ENCODE measurements at regions not wholly inside any gene's neighbourhood (a gene's known extent, or its start where the extent isn't known, plus 50 kb on each side); places are given as distances from the start of the nearest gene placed in this dataset.
"Not testable (repeated sequence)": the region's sequence is repeated elsewhere in the genome, so short reads cannot be mapped to it uniquely, and the experiment has no call there.

DNA sequence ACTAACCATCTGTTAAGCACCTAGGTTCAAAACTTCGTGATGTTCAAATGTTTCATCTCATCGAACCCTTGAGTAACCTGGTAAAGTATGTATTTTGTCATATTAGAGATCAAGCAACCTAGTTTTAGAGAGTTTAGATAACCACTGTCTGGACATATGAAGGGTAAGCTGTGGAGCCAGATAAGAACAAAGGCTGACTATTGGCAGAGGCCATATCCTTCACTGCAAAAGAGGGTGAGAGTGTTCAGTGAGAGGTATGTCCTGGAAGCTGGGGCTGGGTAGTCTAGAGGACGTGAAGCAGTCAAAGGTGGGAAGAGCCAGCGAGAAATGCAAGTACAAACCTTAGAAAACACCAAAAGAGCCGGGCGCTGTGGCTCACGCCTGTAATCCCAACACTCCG lies 573.1 kb upstream of the KLF4 start:
- no peak for DNase-seq (ENCODE audit: low spot score)

DNA sequence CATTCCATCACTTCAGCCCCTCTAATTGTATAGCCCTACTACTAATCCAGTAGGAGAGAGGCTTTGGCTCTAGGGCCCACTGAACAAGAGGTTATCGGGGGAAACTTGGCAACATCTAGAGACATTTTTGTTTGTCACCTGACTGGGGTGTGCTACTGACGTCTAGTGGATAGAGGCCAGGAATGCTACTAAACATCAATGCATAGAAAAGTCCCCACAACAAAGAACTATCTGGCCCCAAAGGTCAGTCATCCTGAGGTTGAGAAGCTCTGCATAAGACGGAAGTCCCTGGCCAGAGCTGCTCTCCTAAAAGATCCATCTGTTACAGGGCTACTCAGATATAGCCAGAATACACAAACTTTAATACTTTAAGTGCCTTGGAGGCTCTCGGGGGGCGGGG lies 570.6 kb upstream of the KLF4 start:
- DNase-seq (ENCODE audit: low spot score), result no peak

DNA sequence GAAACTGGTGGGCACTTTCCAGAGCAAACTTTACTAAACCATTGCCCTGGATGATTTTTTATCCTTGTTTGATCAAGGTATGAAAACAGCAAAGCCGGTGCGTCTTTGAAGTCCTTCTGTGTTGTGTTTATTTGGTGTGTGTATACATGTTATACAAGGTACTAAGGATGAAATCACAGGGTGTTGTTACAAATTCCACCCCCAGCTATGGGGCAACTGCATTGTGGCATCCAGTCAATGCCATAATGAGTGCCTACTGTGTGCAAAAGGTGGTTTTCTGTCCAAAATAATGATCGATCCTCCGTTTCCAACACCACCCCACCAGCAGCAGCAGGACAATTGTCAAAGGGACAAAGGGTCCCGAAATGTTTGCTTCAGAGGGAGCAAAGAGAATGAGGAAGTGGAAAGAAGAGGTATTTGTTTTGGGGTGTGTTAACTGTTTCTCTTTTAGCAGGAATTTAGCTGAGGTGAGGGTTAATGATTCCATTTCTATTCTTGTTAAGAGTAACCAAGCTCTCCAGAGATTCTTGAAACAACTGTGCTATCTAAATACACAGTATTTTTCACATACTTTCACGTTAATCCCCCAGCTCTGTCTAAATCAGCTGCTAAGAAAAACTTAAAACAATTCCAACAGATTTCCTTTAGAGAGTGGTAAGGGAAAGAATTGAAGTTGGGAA lies 568.7 kb upstream of the KLF4 start:
- DNase-seq (ENCODE audit: low spot score), result peak; percentile 53

DNA sequence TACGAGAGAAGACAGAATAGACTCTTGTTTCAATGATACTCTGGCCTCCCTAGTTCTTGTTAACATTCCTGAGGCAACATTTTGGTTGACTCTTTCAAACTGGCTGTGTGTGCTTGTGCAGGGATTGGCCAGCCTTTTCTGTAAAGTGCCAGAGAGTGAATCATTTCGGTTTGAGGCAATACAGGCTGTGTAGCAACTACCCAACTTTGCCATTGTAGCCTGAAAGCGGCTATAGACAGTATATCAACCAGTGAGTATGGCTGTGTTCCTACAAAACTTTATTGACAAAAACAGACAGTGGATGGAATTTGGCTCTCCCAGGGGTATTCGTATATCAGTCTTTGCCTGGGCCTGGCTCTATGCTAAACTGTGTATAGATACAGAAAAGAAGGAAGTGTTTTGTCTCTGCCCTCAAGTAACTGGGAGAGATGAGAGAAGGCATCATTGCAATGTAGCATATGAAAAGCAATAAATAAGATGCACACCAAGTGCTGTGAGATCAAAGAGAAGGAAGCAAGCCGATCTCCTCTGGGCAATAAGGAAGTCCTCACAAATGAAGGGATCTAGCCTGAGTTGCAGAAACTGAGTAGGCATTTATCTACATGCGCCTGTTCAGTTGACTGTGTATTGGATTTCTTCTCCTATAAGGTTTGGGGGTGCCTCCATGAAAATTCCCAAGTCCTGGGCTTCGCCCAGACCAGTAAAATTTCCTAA lies 568.0 kb upstream of the KLF4 start:
- peak; percentile 74 for DNase-seq (ENCODE audit: low spot score)

DNA sequence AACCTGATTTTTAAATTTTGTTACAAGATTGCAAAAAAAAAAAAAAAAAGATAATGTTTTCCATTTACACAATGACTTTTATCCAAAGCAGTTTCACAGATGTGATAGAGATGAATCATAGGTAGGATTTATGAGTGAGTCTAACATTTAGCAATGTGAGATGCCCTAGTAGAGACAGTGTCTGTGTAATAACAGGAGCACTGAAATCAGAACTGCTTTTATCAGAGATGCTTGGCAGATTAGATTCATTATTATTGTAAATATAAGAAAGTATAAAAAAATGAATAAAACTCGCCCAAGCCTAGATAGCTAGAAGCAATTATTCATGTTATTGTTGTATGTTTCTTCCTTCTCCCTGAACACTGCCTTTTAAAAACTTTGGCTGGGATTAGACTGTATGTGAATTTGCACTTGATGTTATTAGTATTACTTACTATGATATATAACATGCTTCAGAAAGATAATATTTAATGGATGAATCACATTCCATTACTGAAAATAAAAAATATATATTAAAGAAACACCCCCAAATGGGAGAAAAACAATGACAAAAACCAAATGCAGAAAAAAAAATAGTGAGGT lies 567.3 kb upstream of the KLF4 start:
- DNase-seq (ENCODE audit: low spot score), result peak; percentile 47

DNA sequence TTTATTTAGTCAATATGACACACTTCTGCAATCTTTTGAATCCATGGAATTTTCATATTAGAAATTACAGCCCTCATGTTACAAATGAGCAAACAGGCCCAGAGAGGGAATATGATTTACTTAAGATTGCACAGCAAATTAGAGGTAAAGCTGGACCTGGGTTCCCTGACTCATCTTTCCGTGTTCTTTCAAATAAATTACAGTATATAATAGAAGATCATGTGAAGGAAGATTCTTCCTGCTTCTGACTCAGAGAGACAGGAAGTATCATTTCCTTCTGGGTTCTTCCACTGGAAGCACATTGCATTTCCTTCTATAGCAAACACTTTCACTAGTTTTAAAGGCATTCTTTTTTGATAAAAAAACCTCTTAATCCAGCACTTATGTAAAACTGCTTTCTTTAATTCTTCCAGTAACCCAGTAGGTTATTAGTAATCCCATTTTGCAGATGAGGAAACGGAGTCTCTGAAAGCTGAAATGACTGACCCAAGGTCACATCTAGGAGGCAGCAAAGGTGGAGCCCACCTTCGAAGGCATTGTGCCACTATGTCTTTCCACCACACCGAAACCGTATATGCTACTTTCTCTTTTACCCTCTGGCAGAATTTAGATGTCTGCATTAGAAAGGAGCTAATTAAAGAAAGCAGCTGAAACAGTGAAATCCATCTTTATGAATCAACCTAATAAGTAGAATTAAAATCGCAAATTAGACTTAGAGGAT lies 566.7 kb upstream of the KLF4 start:
- peak; percentile 52 for DNase-seq (ENCODE audit: low spot score)

DNA sequence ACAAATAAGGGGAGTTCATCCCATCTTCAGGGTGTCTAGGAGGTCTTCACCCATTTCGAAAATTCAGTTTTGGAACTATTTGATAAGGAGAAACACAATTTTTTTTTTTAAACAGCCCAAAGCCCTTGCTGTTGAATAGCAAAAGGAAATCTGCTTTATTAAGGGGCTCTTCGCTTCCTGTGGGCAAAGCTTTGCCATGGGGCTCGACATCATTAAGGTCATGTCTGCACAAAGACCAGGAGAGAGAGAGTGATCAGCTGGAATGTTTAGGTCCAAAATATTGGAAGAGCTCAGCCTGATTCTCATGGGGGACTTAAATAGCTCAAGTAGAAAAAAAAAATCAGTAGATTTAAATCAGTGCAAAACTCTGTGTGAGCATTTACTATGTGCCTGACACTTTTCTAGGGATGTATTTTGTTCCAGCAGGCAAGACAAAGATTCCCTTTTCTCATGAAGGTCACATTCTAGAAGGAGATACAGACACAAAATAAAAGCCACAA lies 564.6 kb upstream of the KLF4 start:
- DNase-seq (ENCODE audit: low spot score), result no peak

DNA sequence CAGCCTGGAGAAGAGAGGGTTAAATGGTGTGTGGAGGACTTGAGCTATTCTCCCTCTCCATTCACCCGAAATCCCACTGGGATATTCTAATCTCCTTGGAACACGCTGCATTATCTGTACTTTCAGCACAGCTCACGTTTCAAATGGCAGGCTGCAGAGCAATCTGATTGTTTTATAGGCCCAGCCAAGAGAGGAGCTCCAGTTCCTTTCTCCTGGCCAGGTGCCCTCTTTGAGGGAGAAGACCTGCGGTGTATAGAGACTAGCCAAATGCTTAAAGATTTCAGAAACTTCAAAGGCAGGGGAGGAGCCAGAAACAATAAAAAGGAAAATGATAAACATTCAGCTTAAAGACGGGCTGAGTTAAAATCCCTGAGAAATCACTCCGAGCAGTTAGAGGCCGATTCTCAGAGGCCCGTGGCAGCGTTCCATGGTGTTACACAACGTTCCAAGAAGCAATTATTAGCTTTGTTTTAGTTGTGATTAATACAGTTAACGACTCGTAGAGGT lies 564.0 kb upstream of the KLF4 start:
- DNase-seq (ENCODE audit: low spot score), result peak; percentile 70

DNA sequence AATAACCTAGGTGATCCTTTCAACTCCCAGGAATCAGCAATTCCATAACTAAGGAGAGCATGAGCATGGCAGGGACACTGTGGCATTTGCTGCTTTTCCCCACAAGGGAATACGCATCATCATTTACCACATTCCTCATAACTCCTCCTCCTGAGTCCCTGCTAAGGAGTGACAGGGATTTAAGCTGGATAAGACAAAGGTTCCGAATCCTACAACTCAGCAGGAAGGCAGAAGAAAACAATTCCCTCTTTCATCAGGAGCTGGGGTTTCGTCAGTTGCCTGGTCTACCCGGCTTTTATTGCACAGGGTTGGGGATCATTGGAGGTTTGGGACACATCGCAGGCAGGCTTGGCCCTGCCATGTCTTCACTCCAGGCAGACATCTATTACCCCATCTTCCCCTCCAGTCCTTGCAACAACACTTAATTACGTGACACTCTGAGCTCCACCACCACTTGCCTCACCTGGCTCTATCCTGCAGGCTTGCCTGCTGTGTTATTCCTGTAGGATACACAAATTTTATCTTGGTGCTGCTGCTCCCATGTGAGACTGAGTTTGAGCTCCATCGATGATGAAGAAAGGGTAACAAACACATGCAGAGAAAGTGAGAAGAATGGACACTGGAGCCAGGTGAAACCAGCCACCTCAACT lies 563.0 kb upstream of the KLF4 start:
- no peak for DNase-seq (ENCODE audit: low spot score)

DNA sequence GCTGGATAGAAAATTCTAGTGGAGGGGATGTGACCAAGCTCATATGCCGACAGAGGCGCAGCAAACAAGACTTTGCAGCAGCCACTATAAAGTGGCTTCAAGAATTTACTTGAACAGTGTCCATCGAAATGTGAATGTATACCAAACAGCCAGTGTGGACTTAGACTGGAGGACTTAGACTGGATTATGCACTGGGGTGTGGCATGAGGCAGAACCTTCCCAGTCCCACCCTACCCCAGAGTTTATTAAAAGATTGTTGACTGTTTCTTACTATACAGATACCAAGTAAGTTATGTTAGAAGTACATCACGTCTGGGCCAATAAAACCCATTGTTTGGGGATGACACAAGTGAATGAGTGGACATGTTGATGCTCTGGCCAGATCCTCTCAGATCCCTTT lies 561.3 kb upstream of the KLF4 start:
- DNase-seq (ENCODE audit: low spot score), result peak; percentile 25

DNA sequence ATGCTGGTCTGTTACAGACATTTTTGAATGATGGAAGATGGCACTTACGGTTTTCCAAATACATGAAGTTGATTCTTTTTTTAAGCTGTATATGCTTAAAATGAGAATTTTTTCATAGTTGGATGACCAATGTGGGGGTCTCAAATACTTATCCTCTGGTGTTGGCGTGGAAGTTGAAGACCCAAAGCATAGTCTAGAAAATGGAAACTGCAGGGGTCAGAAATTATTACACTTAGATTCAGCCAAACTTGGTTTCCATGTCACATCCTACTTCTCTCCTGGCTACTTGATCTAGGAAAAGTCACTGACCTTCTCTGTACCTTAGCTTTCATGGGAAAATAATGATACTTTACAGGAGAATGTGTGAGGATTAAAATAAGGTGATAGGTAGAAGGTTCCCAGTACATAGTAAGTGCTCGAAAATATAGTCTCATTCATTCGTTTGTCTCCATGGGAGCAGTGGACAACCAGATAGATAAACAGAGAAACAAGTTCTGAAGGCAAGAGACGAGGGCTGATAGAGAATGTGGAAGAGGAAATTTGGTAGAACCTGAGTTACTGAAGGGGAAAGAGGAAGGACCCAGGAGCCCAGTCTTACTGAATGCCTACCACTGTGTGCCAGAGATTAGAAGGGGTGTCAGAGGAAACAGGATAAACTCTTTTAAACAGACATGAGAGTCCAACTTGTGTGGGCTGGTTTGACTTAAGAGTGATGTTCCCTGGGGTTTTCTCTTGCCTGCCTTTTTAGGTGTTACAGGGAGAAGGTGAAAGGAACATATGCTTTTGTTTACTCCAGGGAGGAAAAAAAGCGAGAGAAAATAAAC lies 560.3 kb upstream of the KLF4 start:
- DNase-seq (ENCODE audit: low spot score), result no peak

DNA sequence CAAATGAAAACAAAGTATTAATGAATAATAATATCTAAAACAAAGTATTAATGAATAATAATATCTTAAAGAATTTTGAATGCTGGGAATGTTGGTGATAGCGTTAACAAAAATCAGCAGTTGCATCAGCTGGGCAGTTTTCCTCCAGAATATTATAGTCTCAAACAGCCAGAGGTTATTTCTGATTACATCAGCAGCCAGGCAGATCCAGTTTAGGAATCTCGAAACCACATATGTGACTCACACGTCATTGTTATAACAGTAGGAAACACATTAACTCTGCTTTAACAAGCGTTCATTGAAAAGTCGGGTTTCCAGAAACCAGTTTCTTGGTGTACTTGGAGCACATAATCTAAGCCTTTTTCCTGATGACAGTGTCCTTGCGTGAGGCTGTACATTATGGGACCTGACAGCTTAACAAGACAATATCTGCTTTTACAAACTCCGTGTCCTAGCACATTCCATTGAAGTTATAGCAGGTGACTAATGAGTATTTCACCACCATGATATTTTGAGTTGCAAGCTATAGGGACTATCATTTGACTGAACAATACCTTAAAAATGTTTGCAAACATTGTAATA lies 559.5 kb upstream of the KLF4 start:
- peak; percentile 78 for DNase-seq (ENCODE audit: low spot score)

DNA sequence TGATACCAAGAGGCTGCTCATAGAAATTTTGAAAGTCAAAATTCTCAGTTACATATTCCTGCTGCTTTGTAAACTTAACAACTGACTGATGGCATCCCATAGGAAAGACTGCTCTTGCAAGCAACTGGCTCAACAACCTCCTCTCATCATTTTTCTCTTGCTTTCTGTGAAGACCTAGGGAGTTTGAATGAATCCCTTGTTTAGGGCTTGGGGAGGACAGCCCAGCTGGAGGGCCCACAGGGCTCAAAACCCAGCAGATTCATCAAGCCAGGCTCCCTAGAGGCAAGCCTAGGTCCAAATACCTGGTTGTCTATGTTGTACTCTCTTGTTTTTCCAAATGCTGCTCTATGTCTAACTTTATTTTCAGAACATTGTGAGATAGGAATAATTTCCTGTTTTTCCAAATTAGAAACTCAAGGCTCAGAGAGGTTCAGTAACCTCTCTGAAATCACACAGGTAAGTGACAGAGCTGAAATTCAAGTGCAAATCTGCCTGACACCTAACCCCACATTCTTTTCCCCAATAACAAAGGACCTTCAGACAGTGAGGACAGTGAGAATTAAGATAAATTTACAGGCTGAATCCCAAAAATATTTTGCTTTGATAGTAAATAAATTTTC lies 558.9 kb upstream of the KLF4 start:
- DNase-seq (ENCODE audit: low spot score), result no peak

DNA sequence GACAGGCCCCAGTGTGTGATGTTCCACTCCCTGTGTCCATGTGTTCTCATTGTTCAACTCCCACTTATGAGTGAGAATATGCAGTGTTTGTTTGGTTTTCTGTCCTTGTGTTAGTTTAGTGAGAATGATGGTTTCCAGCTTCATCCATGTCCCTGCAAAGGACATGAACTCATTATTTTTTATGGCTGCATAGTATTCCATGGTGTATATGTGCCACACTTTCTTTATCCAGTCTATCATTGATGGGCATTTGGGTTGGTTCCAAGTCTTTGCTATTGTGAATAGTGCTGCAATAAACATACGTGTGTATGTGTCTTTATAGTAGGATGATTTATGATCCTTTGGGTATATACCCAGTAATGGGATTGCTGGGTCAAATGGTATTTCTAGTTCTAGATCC lies 558.2 kb upstream of the KLF4 start:
- DNase-seq (ENCODE audit: low spot score), result not testable (repeated sequence)

DNA sequence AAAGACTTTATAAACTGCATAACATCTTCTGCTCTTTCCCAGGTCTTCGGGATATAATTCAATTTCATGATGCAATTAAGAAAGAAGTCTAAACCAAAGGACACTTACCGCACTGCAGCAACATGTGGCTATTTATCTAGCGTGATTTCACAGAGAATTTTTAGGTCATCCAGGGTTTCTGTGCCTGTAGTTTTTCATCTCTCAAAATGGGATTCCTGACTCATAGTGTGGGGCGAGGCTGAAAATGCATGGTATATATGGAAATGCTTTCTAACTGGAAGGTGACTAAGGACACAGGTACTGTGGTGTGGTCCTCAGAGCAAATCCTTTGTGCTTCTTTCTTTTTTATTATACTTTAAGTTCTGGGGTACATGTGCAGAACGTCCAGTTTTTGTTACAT lies 557.7 kb upstream of the KLF4 start:
- no peak for DNase-seq (ENCODE audit: low spot score)

DNA sequence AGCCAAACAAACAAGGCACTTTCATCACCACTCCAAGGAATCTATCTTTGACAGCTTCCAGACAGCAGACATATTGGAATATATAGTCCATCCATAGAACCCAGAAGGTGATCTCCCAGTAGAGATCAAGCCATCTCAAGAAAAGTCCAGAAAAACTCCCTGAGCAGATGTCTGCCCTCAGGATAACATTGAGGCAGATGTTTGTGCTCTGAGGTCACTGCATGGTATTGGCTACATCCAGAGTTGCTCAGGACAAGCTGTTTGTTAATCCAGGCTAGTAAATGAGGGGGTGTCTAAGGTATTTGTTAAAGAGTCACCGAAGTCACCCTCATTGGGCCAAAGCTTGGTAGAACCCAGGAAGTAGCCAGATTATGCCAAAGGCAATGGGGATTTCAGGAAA lies 556.3 kb upstream of the KLF4 start:
- no peak for DNase-seq (ENCODE audit: low spot score)

DNA sequence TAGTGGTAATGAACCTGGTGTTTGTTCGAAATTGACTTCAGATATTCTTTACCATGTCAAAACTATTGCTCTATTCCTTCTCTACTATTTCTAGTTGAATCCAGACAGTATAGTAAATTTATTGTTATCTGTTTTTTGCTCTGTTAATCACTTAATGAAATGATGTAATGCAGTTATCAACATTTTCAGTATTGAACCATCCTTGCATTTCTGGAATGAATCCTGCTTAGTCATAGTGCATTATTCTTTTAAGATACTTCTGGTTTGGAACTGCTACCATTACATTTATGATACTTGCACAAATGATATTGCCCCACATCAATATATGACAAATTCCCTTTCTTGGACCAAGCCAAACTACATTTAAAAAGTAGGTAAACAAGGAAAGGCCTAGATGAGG lies 554.0 kb upstream of the KLF4 start:
- no peak for DNase-seq (ENCODE audit: low spot score)

DNA sequence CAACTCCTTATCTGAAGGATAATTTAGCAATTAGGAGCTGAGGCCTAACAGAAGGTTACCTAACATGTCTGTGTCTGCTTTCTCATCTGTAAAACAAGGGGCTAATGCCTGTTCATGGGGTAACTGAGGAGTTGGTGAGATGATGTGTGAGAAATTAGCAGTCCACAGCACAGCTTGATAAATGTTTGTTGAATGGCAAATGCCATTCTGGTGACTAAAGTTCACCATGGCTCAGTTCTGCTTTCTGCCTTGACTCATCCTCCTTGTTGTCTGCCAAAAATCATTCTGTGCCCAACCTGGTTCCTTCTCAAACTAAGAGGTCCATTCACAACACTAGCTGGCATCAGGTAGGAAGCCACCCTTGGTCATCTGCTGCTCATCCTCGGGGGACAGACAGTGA lies 552.0 kb upstream of the KLF4 start:
- DNase-seq (ENCODE audit: low spot score), result peak; percentile 27

DNA sequence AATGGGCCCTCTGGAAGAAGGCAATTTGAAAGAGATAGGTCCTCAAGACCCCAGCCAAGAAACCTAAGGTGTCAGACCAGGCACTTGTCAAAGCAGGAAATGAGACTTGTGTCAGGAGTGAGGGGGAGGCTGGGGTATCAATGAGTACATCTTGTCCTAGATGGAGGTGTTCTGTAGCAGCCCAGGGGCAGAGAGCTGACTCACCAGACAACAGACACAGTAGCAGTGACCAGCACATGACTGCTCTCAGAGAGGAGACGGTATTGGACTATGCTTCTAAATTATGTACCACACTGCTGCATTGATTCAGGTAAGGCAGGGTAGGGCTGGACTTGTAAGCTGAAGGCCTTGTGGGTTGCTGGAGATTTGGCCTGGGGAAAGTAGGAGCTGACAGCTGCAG lies 551.2 kb upstream of the KLF4 start:
- DNase-seq (ENCODE audit: low spot score), result no peak

DNA sequence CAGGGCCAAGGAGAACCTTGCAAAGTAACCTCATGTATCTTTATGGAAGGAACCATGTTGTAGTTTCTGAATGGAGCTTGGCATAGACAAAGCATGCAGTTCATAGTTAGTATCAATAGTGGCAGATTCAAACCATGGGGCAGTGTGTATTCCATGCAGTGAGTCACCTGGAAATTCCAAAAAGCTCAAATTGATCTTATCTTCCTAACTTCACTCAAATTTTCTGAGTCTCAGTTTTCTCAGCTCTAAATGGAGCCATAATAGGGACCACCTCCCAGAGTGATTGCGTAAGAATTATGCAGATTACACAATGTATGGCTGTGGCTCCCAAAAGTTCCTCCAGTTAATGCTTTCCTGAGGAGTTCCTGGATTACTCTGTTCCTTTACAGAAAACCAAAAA lies 549.9 kb upstream of the KLF4 start:
- no peak for DNase-seq (ENCODE audit: low spot score)
